Trophoblast cell (in vitro differentiated cells and primary cell): ENCODE measurements at regions not wholly inside any gene's neighbourhood (a gene's known extent, or its start where the extent isn't known, plus 50 kb on each side); places are given as distances from the start of the nearest gene placed in this dataset.

Source experiments
- DNase-seq, 2 donors: peaks; one replicate each; pipeline ENCODE4 v3.0.0-alpha.2; 2016
- H2AFZ ChIP-seq: 2 replicates; pipeline ENCODE4 v1.6.1; 2013; ENCODE audit warnings: low read length, moderate library complexity, mild to moderate bottlenecking; ENCODE audit not compliant: insufficient read depth, poor library complexity
- H2AK5ac ChIP-seq: 2 replicates; pipeline ENCODE4 v1.6.1; 2013; ENCODE audit warnings: mild to moderate bottlenecking, low read length
- H2BK120ac ChIP-seq: 2 replicates; pipeline ENCODE4 v1.6.1; 2013; ENCODE audit warnings: low read length, mild to moderate bottlenecking, moderate library complexity; ENCODE audit not compliant: insufficient read depth, poor library complexity
- H2BK12ac ChIP-seq: 2 replicates; pipeline ENCODE4 v1.6.1; 2013; ENCODE audit warnings: mild to moderate bottlenecking, low read length, moderate library complexity
- H2BK5ac ChIP-seq: 2 replicates; pipeline ENCODE4 v1.6.1; 2013; ENCODE audit warnings: low read length, low read depth, moderate library complexity, mild to moderate bottlenecking; ENCODE audit not compliant: poor library complexity
- H3K14ac ChIP-seq: 2 replicates; pipeline ENCODE4 v1.6.1; 2013; ENCODE audit warnings: mild to moderate bottlenecking, low read length
- H3K18ac ChIP-seq: 2 replicates; pipeline ENCODE4 v1.6.1; 2013; ENCODE audit warnings: mild to moderate bottlenecking, low read length
- H3K23ac ChIP-seq: 2 replicates; pipeline ENCODE4 v1.6.1; 2013; ENCODE audit warnings: low read length
- H3K27ac ChIP-seq: 2 replicates; pipeline ENCODE4 v1.5.1; 2013; ENCODE audit warnings: low read depth, mild to moderate bottlenecking, inconsistent platforms, low read length, moderate library complexity
- H3K27me3 ChIP-seq: 2 replicates; pipeline ENCODE4 v1.6.1; 2013; ENCODE audit warnings: inconsistent platforms, mild to moderate bottlenecking, low read length, moderate library complexity; ENCODE audit not compliant: insufficient read depth
- H3K36me3 ChIP-seq, 2 experiments: 1 replicate in 1 of 2; 2 replicates in 1 of 2; pipeline ENCODE4 v1.6.1; 2013; ENCODE audit warnings: low read length in 2 of 2, mild to moderate bottlenecking in 2 of 2, moderate library complexity in 1 of 2; ENCODE audit not compliant: insufficient read depth in 2 of 2, control insufficient read depth in 1 of 2
- H3K4ac ChIP-seq: 2 replicates; pipeline ENCODE4 v1.6.1; 2013; ENCODE audit warnings: low read depth, mild to moderate bottlenecking, low read length, moderate library complexity
- H3K4me1 ChIP-seq, 2 experiments: 1 replicate in 1 of 2; 2 replicates in 1 of 2; pipeline ENCODE4 v1.6.1; 2013; ENCODE audit warnings: low read length in 2 of 2, mild to moderate bottlenecking in 2 of 2, moderate library complexity in 1 of 2; ENCODE audit not compliant: insufficient read depth in 2 of 2, control insufficient read depth in 1 of 2
- H3K4me2 ChIP-seq: 2 replicates; pipeline ENCODE4 v1.6.1; 2013; ENCODE audit warnings: inconsistent platforms, mild to moderate bottlenecking, low read length, moderate library complexity
- H3K4me3 ChIP-seq: 2 replicates; pipeline ENCODE4 v1.5.1; 2013; ENCODE audit warnings: mild to moderate bottlenecking, low read depth, low read length, inconsistent platforms
- H3K79me1 ChIP-seq: one replicate; pipeline ENCODE4 v1.6.1; 2013; ENCODE audit warnings: low read length
- H3K79me2 ChIP-seq: 2 replicates; pipeline ENCODE4 v1.6.1; 2013; ENCODE audit warnings: low read length, mild to moderate bottlenecking; ENCODE audit not compliant: control insufficient read depth, insufficient read depth, poor library complexity
- H3K9ac ChIP-seq: 2 replicates; pipeline ENCODE4 v1.6.1; 2013; ENCODE audit warnings: mild to moderate bottlenecking, low read length
- H3K9me3 ChIP-seq: 2 replicates; pipeline ENCODE4 v1.6.1; 2013; ENCODE audit warnings: low read depth, mild to moderate bottlenecking, control low read depth, inconsistent platforms, low read length; ENCODE audit not compliant: insufficient read depth
- H4K12ac ChIP-seq: 2 replicates; pipeline ENCODE4 v1.6.1; 2013; ENCODE audit warnings: low read depth, mild to moderate bottlenecking, low read length, moderate library complexity
- H4K8ac ChIP-seq: 2 replicates; pipeline ENCODE4 v1.6.1; 2013; ENCODE audit warnings: low read depth, mild to moderate bottlenecking, low read length, moderate library complexity
- H4K91ac ChIP-seq: one replicate; pipeline ENCODE4 v1.6.1; 2013; ENCODE audit warnings: low read depth, mild to moderate bottlenecking, low read length, moderate library complexity
- WGBS: extraction: QIAGEN DNeasy Blood & Tissue Kit; methylation state at CpG from one replicate; pipeline ENCODE4 v1.1.7; 2013; ENCODE audit warnings: missing lambda C conversion rate; ENCODE audit not compliant: insufficient read length, insufficient coverage; ENCODE audit errors: extremely low coverage; 5-methylcytosine and 5-hydroxymethylcytosine counted together

GRCh38 chr5:155441849-155442248 lies 428.3 kb downstream of the KIF4B start:
- Histone ChIP-seq H3K18ac (no peak overlapping the region), H3K9ac (no peak overlapping the region), H3K14ac (no peak overlapping the region), H3K4ac (no peak overlapping the region), H3K36me3 (no peaks in the 10 kb centered on the region), H3K9me3 (no peaks in the 10 kb centered on the region), H4K8ac (no peak overlapping the region), H4K12ac (no peak overlapping the region), H3K27me3 (no peaks in the 10 kb centered on the region), H3K23ac (no peak overlapping the region), H2AFZ (no peak overlapping the region), H3K79me1 (no peaks in the 10 kb centered on the region), H3K4me1 (no peaks in the 10 kb centered on the region), H3K4me2 (no peak overlapping the region), H2BK120ac (no peak overlapping the region), H3K4me3 (no peak overlapping the region), H2BK12ac (no peak overlapping the region), H4K91ac (no peak overlapping the region), H2AK5ac (no peak overlapping the region), H3K27ac (no peak overlapping the region), H3K79me2 (no peaks in the 10 kb centered on the region), H2BK5ac (no peak overlapping the region)
- no peak for DNase-seq

- H4K91ac ChIP-seq, result no peak overlapping the region
- H3K23ac ChIP-seq, result no peak overlapping the region
- H3K27me3 ChIP-seq, result no peaks in the 10 kb centered on the region
- no peak overlapping the region for H3K9ac ChIP-seq
- no peak overlapping the region for H2AFZ ChIP-seq
- H2AK5ac ChIP-seq, result no peak overlapping the region
- H2BK5ac ChIP-seq, result no peak overlapping the region
- H4K8ac ChIP-seq, result no peak overlapping the region
- H3K4me2 ChIP-seq, result no peak overlapping the region
- no peak overlapping the region for H3K18ac ChIP-seq
- H3K14ac ChIP-seq, result no peak overlapping the region
- no peak overlapping the region for H4K12ac ChIP-seq
- H3K4ac ChIP-seq, result no peak overlapping the region
- DNase-seq, result no peak
- H2BK12ac ChIP-seq, result no peak overlapping the region
- H3K79me2 ChIP-seq, result no peaks in the 10 kb centered on the region
- no peak overlapping the region for H3K4me3 ChIP-seq
- no peaks in the 10 kb centered on the region for H3K9me3 ChIP-seq
- no peak overlapping the region for H3K27ac ChIP-seq
- H2BK120ac ChIP-seq, result no peak overlapping the region
- WGBS, result no CpG with 5 or more reads among the region's 2 CpGs
- no peaks in the 10 kb centered on the region for H3K79me1 ChIP-seq
- H3K4me1 ChIP-seq, result peaks cover 2 to 3% of the 10 kb centered on the region in 2 experiments
- no peaks in the 10 kb centered on the region for H3K36me3 ChIP-seq
These were observed 437.6 kb downstream of the KIF4B start for GRCh38 chr5:155451106-155451505.

- Histone ChIP-seq H3K23ac (no peak overlapping the region), H3K4ac (no peak overlapping the region), H2AFZ (no peak overlapping the region), H3K4me1 (peaks cover 2 to 3% of the 10 kb centered on the region in 2 experiments), H4K12ac (no peak overlapping the region), H3K18ac (no peak overlapping the region), H3K4me2 (no peak overlapping the region), H2BK12ac (no peak overlapping the region), H3K14ac (no peak overlapping the region), H3K79me2 (no peaks in the 10 kb centered on the region), H3K9ac (no peak overlapping the region), H2BK120ac (no peak overlapping the region), H3K79me1 (no peaks in the 10 kb centered on the region), H2BK5ac (no peak overlapping the region), H3K27me3 (no peaks in the 10 kb centered on the region), H2AK5ac (no peak overlapping the region), H3K9me3 (no peaks in the 10 kb centered on the region), H3K27ac (no peak overlapping the region), H4K8ac (no peak overlapping the region), H3K4me3 (no peak overlapping the region), H3K36me3 (no peaks in the 10 kb centered on the region), H4K91ac (no peak overlapping the region)
- no CpG with 5 or more reads among the region's 4 CpGs for WGBS
- DNase-seq, result no peak
These were observed 442.4 kb downstream of the KIF4B start for GRCh38 chr5:155455791-155456514.

- Histone ChIP-seq H2BK5ac (no peak overlapping the region), H2BK120ac (no peak overlapping the region), H3K4me2 (no peak overlapping the region), H2AK5ac (no peak overlapping the region), H3K23ac (no peak overlapping the region), H3K27me3 (no peaks in the 10 kb centered on the region), H3K4me3 (no peak overlapping the region), H3K79me1 (no peaks in the 10 kb centered on the region), H2AFZ (no peak overlapping the region), H3K9ac (no peak overlapping the region), H3K18ac (no peak overlapping the region), H3K14ac (no peak overlapping the region), H4K91ac (no peak overlapping the region), H3K27ac (no peak overlapping the region), H3K36me3 (no peaks in the 10 kb centered on the region), H4K8ac (no peak overlapping the region), H2BK12ac (no peak overlapping the region), H3K9me3 (no peaks in the 10 kb centered on the region), H4K12ac (no peak overlapping the region), H3K4me1 (no peaks in the 10 kb centered on the region), H3K4ac (no peak overlapping the region), H3K79me2 (no peaks in the 10 kb centered on the region)
- DNase-seq, result no peak
- WGBS, result no CpG with 5 or more reads among the region's 1 CpG
These were observed 446.4 kb downstream of the KIF4B start for GRCh38 chr5:155459889-155460500.
